H9 (cell line): ENCODE measurements at regions not wholly inside any gene's neighbourhood (a gene's known extent, or its start where the extent isn't known, plus 50 kb on each side); places are given as distances from the start of the nearest gene placed in this dataset.
A peak's percentile ranks its signal among the peaks of the same experiment; 100 is the strongest.

Source experiments
- DNase-seq: peaks from one replicate; pipeline ENCODE4 v3.0.0-alpha.2; 2017
- H2AFZ ChIP-seq: one replicate; pipeline ENCODE4 v1.6.1; 2013; ENCODE audit warnings: mild to moderate bottlenecking, low read length, control low read depth, moderate library complexity
- H2AK5ac ChIP-seq: 2 replicates; pipeline ENCODE4 v1.6.1; 2013; ENCODE audit warnings: low read length, control low read depth, mixed read lengths; ENCODE audit not compliant: insufficient read length
- H2BK120ac ChIP-seq: one replicate; pipeline ENCODE4 v1.6.1; 2013; ENCODE audit warnings: low read depth, mild to moderate bottlenecking, low read length, control low read depth, inconsistent platforms; ENCODE audit not compliant: poor library complexity, severe bottlenecking
- H2BK12ac ChIP-seq: 2 replicates; pipeline ENCODE4 v1.6.1; 2013; ENCODE audit warnings: low read length, control low read depth, mixed read lengths, low read depth; ENCODE audit not compliant: insufficient read length
- H2BK15ac ChIP-seq: 2 replicates; pipeline ENCODE4 v1.6.1; 2013; ENCODE audit warnings: low read depth, low read length, control low read depth
- H2BK20ac ChIP-seq: one replicate; pipeline ENCODE4 v1.6.1; 2013; ENCODE audit warnings: low read depth, mild to moderate bottlenecking, low read length, control low read depth, inconsistent platforms; ENCODE audit not compliant: poor library complexity, severe bottlenecking
- H2BK5ac ChIP-seq: 2 replicates; pipeline ENCODE4 v1.6.1; 2013; ENCODE audit warnings: low read length, control low read depth, mixed read lengths; ENCODE audit not compliant: insufficient read length
- H3K14ac ChIP-seq: 2 replicates; pipeline ENCODE4 v1.6.1; 2013; ENCODE audit warnings: low read length, control low read depth; ENCODE audit not compliant: insufficient read depth
- H3K18ac ChIP-seq: 2 replicates; pipeline ENCODE4 v1.6.1; 2013; ENCODE audit warnings: low read depth, mild to moderate bottlenecking, mixed read lengths, low read length, control low read depth; ENCODE audit not compliant: insufficient read length
- H3K23ac ChIP-seq: 2 replicates; pipeline ENCODE4 v1.6.1; 2013; ENCODE audit warnings: low read length, control low read depth, mixed read lengths, low read depth; ENCODE audit not compliant: insufficient read length
- H3K23me2 ChIP-seq: 2 replicates; pipeline ENCODE4 v1.6.1; 2013; ENCODE audit warnings: low read depth, mild to moderate bottlenecking, mixed read lengths, low read length, control low read depth; ENCODE audit not compliant: insufficient read length, poor library complexity, severe bottlenecking
- H3K27ac ChIP-seq: 2 replicates; pipeline ENCODE4 v1.5.1; 2013; ENCODE audit warnings: low read length, control low read depth, mixed read lengths, low read depth; ENCODE audit not compliant: insufficient read length
- H3K27me3 ChIP-seq: 2 replicates; pipeline ENCODE4 v1.6.1; 2013; ENCODE audit warnings: low read length, control low read depth, inconsistent platforms; ENCODE audit not compliant: insufficient read depth
- H3K4ac ChIP-seq: 2 replicates; pipeline ENCODE4 v1.6.1; 2013; ENCODE audit warnings: low read depth, mild to moderate bottlenecking, control low read depth, inconsistent platforms, low read length, moderate library complexity
- H3K4me1 ChIP-seq: 2 replicates; pipeline ENCODE4 v1.6.1; 2013; ENCODE audit warnings: low read length, control low read depth, inconsistent platforms; ENCODE audit not compliant: insufficient read depth
- H3K4me2 ChIP-seq: 2 replicates; pipeline ENCODE4 v1.6.1; 2013; ENCODE audit warnings: low read length, control low read depth, mixed read lengths; ENCODE audit not compliant: insufficient read length, insufficient read depth
- H3K56ac ChIP-seq: 2 replicates; pipeline ENCODE4 v1.6.1; 2013; ENCODE audit warnings: low read depth, mild to moderate bottlenecking, mixed read lengths, low read length, control low read depth; ENCODE audit not compliant: insufficient read length
- H3K79me1 ChIP-seq: 2 replicates; pipeline ENCODE4 v1.6.1; 2013; ENCODE audit warnings: low read depth, mild to moderate bottlenecking, moderate library complexity, low read length, control low read depth, inconsistent platforms; ENCODE audit not compliant: insufficient read depth, poor library complexity, severe bottlenecking
- H3K79me2 ChIP-seq: 2 replicates; pipeline ENCODE4 v1.6.1; 2013; ENCODE audit warnings: low read length, control low read depth, inconsistent platforms; ENCODE audit not compliant: insufficient read depth
- H3K9ac ChIP-seq: 2 replicates; pipeline ENCODE4 v1.6.1; 2013; ENCODE audit warnings: low read length, control low read depth, mixed read lengths; ENCODE audit not compliant: insufficient read length; ENCODE audit errors: extremely low read depth
- H3K9me3 ChIP-seq: one replicate; pipeline ENCODE4 v1.6.1; 2013; ENCODE audit warnings: low read depth, low read length, inconsistent platforms; ENCODE audit not compliant: control insufficient read depth
- H3T11ph ChIP-seq: one replicate; pipeline ENCODE4 v1.6.1; 2013; ENCODE audit warnings: mild to moderate bottlenecking, low read length, control low read depth, inconsistent platforms
- H4K20me1 ChIP-seq: one replicate; pipeline ENCODE4 v1.6.1; 2013; ENCODE audit not compliant: control insufficient read depth, insufficient read length, insufficient read depth
- H4K5ac ChIP-seq: 2 replicates; pipeline ENCODE4 v1.6.1; 2013; ENCODE audit warnings: low read depth, mild to moderate bottlenecking, mixed read lengths, low read length, control low read depth; ENCODE audit not compliant: insufficient read length
- H4K8ac ChIP-seq: replicated peaks from 2 replicates; pipeline ENCODE4 v1.6.1; 2013; ENCODE audit warnings: low read length, control low read depth, mixed read lengths, low read depth; ENCODE audit not compliant: insufficient read length
- H4K91ac ChIP-seq: 2 replicates; pipeline ENCODE4 v1.6.1; 2013; ENCODE audit warnings: low read depth, mild to moderate bottlenecking, moderate library complexity, mixed read lengths, low read length, control low read depth; ENCODE audit not compliant: insufficient read length
- H3K27ac Mint-ChIP-seq, 3 experiments: 2 replicates in 2 of 3; 3 replicates in 1 of 3; pipeline ENCODE4 v1.8.0; 2020 to 2021; ENCODE audit warnings: mixed read lengths in 3 of 3, mild to moderate bottlenecking in 1 of 3, moderate library complexity in 1 of 3
- H3K27me3 Mint-ChIP-seq: 2 replicates; pipeline ENCODE4 v1.8.0; 2021; ENCODE audit warnings: low read depth, mild to moderate bottlenecking, moderate library complexity, mixed read lengths
- H3K36me3 Mint-ChIP-seq, 3 experiments: 2 replicates in 2 of 3; 3 replicates in 1 of 3; pipeline ENCODE4 v1.8.0; 2020 to 2021; ENCODE audit warnings: low read depth in 3 of 3, mixed read lengths in 3 of 3; ENCODE audit not compliant: insufficient read depth in 1 of 3
- H3K4me1 Mint-ChIP-seq, 2 experiments: 2 replicates each; pipeline ENCODE4 v1.8.0; 2020; ENCODE audit warnings: mixed read lengths in 2 of 2
- H3K4me3 Mint-ChIP-seq, 2 experiments: 2 replicates in 1 of 2; 3 replicates in 1 of 2; pipeline ENCODE4 v1.8.0; 2020 to 2021; ENCODE audit warnings: mild to moderate bottlenecking in 2 of 2, mixed read lengths in 2 of 2, moderate library complexity in 1 of 2
- H3K9me3 Mint-ChIP-seq, 2 experiments: 2 replicates in 1 of 2; 3 replicates in 1 of 2; pipeline ENCODE4 v1.8.0; 2020; ENCODE audit warnings: mild to moderate bottlenecking in 2 of 2, mixed read lengths in 2 of 2, moderate library complexity in 1 of 2
- CTCF ChIP-seq: fragments of 200-600 bp; sonication (generic); conservative IDR thresholded peaks from 3 replicates; pipeline ENCODE4 v1.8.0; 2021; ENCODE audit warnings: antibody characterized with exemption, mild to moderate bottlenecking
- WGBS: extraction: QIAGEN DNeasy Blood & Tissue Kit; methylation state at CpG from one replicate; pipeline ENCODE4 v1.1.7; 2013; ENCODE audit warnings: missing lambda C conversion rate, low lambda C conversion rate, mixed read lengths; ENCODE audit not compliant: insufficient read length; ENCODE audit errors: extremely low coverage; 5-methylcytosine and 5-hydroxymethylcytosine counted together

- Histone ChIP-seq H3K4me1 (no peaks in the 10 kb centered on the region), H2BK12ac (no peak overlapping the region), H3K79me1 (peaks cover 2% of the 10 kb centered on the region), H3K14ac (peak overlapping the region; percentile 13; the same call in 1 of the 2 replicates), H3K18ac (no peak overlapping the region), H3K9me3 (no peaks in the 10 kb centered on the region), H3K27me3 (no peaks in the 10 kb centered on the region), H3K4me2 (no peak overlapping the region), H3K79me2 (no peaks in the 10 kb centered on the region), H2BK15ac (no peak overlapping the region), H3K27ac (no peak overlapping the region), H4K5ac (no peak overlapping the region), H4K91ac (no peak overlapping the region), H4K20me1 (no peaks in the 10 kb centered on the region), H3K4ac (no peak overlapping the region), H2BK120ac (no peak overlapping the region), H2AFZ (no peak overlapping the region), H4K8ac (no peak overlapping the region), H3K9ac (no peak overlapping the region), H3K23ac (no peak overlapping the region), H2BK5ac (no peak overlapping the region), H2AK5ac (no peak overlapping the region), H3K23me2 (no peaks in the 10 kb centered on the region), H3K56ac (no peak overlapping the region), H3T11ph (no peak overlapping the region), H2BK20ac (no peak overlapping the region)
- WGBS: no CpG with 5 or more reads among the region's 10 CpGs
- Mint-ChIP-seq H3K36me3 (peaks cover 0 to 1% (median 1%) of the 10 kb centered on the region in 3 experiments; a peak in 4 of 7 replicates), H3K9me3 (no peaks in the 10 kb centered on the region), H3K27me3 (no peaks in the 10 kb centered on the region), H3K4me1 (peaks cover 11 to 17% of the 10 kb centered on the region in 2 experiments), H3K27ac (no peak overlapping the region), H3K4me3 (no peak overlapping the region)
- no peak for TF ChIP-seq CTCF
- DNase-seq: no peak
Measured at GRCh38 chr22:48530666-48531065, 1297.0 kb downstream of the BRD1 start.
